DOHH2 (cell line): ENCODE measurements at regions not wholly inside any gene's neighbourhood (a gene's known extent, or its start where the extent isn't known, plus 50 kb on each side); places are given as distances from the start of the nearest gene placed in this dataset.

ENCODE experiments used
- H3F3A ChIP-seq: fragments of 200-600 bp; sonication (generic), shearing (Covaris generic); 2 replicates; pipeline ENCODE4 v1.6.0; 2016; ENCODE audit warnings: antibody characterized with exemption, mild to moderate bottlenecking; ENCODE audit not compliant: control insufficient read depth, insufficient read depth
- H3K27ac ChIP-seq: fragments of 200-600 bp; sonication (generic); 2 replicates; pipeline ENCODE4 v1.5.1; 2014; ENCODE audit warnings: low read depth, mild to moderate bottlenecking, low read length, moderate library complexity
- H3K27me3 ChIP-seq: fragments of 200-600 bp; sonication (generic); 2 replicates; pipeline ENCODE4 v1.6.1; 2014; ENCODE audit warnings: mild to moderate bottlenecking, low read length, mixed read lengths; ENCODE audit not compliant: control insufficient read depth
- H3K36me3 ChIP-seq: fragments of 200-600 bp; sonication (generic); 2 replicates; pipeline ENCODE4 v1.6.1; 2014; ENCODE audit warnings: mild to moderate bottlenecking, low read length, moderate library complexity, mixed read lengths; ENCODE audit not compliant: control insufficient read depth
- H3K4me1 ChIP-seq: fragments of 200-600 bp; sonication (generic); 2 replicates; pipeline ENCODE4 v1.6.1; 2014; ENCODE audit warnings: mild to moderate bottlenecking, low read length, mixed read lengths; ENCODE audit not compliant: control insufficient read depth
- H3K4me2 ChIP-seq: fragments of 200-600 bp; sonication (generic); 2 replicates; pipeline ENCODE4 v1.6.0; 2014; ENCODE audit warnings: mild to moderate bottlenecking, low read length, moderate library complexity
- H3K4me3 ChIP-seq: fragments of 200-600 bp; sonication (generic); 2 replicates; pipeline ENCODE4 v1.5.1; 2014; ENCODE audit warnings: mild to moderate bottlenecking, low read length, mixed read lengths
- H3K79me2 ChIP-seq: fragments of 200-600 bp; sonication (generic); 2 replicates; pipeline ENCODE4 v1.6.1; 2014; ENCODE audit warnings: mild to moderate bottlenecking, low read length, mixed read lengths; ENCODE audit not compliant: control insufficient read depth
- H3K9me2 ChIP-seq: fragments of 200-600 bp; sonication (generic); replicated peaks from 2 replicates; pipeline ENCODE4 v1.6.1; 2014; ENCODE audit warnings: mild to moderate bottlenecking, low read length, mixed read lengths; ENCODE audit not compliant: control insufficient read depth
- H3K9me3 ChIP-seq: fragments of 200-600 bp; sonication (generic); 2 replicates; pipeline ENCODE4 v1.6.1; 2014; ENCODE audit warnings: antibody characterized with exemption, low read length, mixed read lengths; ENCODE audit not compliant: control insufficient read depth, insufficient read depth
- H4K20me1 ChIP-seq: fragments of 200-600 bp; sonication (generic); 2 replicates; pipeline ENCODE4 v1.6.0; 2014; ENCODE audit warnings: low read depth, mild to moderate bottlenecking, antibody characterized with exemption, low read length, moderate library complexity; ENCODE audit not compliant: control insufficient read depth, insufficient read depth
- EZH2phosphoT487 ChIP-seq: fragments of 200-600 bp; sonication (generic); IDR thresholded peaks from 2 replicates; pipeline ENCODE4 v1.6.1; 2017; ENCODE audit warnings: borderline replicate concordance, mild to moderate bottlenecking, antibody characterized with exemption, low read length, moderate library complexity, mixed read lengths
- TF ChIP-seq, protein P1 (sequence below): fragments of 200-600 bp; sonication (generic); IDR thresholded peaks from one replicate; pipeline ENCODE4 v1.5.1; 2014; ENCODE audit warnings: antibody characterized with exemption, mild to moderate bottlenecking, low read depth, low read length; ENCODE audit not compliant: poor library complexity, severe bottlenecking

DNA sequence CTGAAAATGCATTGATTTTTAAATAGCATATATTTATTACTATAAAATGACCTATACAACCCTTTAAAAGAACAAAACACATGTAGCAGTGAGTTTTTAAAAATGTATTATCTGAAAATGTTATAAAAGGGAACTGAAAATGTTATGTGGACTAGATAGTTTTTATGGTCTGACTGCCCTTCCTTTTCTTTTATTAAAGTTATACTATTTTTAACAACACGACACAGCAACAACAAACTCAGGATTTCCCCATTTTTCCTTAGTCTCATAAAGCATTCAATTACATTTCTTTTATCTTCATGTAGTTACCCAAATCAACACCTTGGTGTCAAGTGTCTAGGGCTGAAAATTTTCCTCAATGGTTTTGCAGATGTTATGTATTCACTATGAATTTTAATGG is 132.8 kb upstream of the TMEFF2 start:
- Histone ChIP-seq H3K4me2 (no peak overlapping the region), H3F3A (no peaks in the 10 kb centered on the region), H3K27me3 (no peaks in the 10 kb centered on the region), H3K4me3 (no peak overlapping the region), H3K9me3 (no peaks in the 10 kb centered on the region), H3K79me2 (no peaks in the 10 kb centered on the region), H3K9me2 (no peaks in the 10 kb centered on the region), H4K20me1 (no peaks in the 10 kb centered on the region), H3K4me1 (no peaks in the 10 kb centered on the region), H3K36me3 (no peaks in the 10 kb centered on the region), H3K27ac (no peak overlapping the region)
- TF ChIP-seq, protein P1, sequence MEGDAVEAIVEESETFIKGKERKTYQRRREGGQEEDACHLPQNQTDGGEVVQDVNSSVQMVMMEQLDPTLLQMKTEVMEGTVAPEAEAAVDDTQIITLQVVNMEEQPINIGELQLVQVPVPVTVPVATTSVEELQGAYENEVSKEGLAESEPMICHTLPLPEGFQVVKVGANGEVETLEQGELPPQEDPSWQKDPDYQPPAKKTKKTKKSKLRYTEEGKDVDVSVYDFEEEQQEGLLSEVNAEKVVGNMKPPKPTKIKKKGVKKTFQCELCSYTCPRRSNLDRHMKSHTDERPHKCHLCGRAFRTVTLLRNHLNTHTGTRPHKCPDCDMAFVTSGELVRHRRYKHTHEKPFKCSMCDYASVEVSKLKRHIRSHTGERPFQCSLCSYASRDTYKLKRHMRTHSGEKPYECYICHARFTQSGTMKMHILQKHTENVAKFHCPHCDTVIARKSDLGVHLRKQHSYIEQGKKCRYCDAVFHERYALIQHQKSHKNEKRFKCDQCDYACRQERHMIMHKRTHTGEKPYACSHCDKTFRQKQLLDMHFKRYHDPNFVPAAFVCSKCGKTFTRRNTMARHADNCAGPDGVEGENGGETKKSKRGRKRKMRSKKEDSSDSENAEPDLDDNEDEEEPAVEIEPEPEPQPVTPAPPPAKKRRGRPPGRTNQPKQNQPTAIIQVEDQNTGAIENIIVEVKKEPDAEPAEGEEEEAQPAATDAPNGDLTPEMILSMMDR = no peak
- TF ChIP-seq EZH2phosphoT487 = no peak

DNA sequence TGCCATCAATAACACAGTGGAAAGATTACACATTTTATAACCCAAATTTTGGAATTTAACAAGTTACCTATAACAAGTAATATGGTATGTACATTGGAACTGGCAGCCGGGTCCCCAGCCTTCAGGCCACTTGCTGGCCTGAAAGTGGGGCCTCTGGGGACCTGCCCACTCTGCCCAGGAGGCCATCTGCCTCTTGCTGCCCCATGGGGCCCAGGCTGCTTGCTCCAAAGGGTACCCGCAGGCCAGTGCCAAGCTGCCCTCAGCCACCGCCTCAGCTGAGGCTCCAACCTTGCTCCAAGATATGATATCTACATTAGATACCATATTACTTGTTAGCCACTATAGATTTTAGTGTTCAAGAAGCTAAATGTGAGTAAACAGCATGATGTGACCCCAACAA is 120.8 kb upstream of the TMEFF2 start:
- no peak overlapping the region for H3K27ac ChIP-seq
- H3K9me2 ChIP-seq = no peaks in the 10 kb centered on the region
- no peaks in the 10 kb centered on the region for H3K79me2 ChIP-seq
- no peaks in the 10 kb centered on the region for H3K27me3 ChIP-seq
- H3K4me3 ChIP-seq = no peak overlapping the region
- no peaks in the 10 kb centered on the region for H4K20me1 ChIP-seq
- no peaks in the 10 kb centered on the region for H3K4me1 ChIP-seq
- H3K36me3 ChIP-seq = no peaks in the 10 kb centered on the region
- H3K9me3 ChIP-seq = no peaks in the 10 kb centered on the region
- no peak overlapping the region for H3K4me2 ChIP-seq
- no peaks in the 10 kb centered on the region for H3F3A ChIP-seq
- TF ChIP-seq, protein P1 = no peak
- TF ChIP-seq EZH2phosphoT487 = no peak

DNA sequence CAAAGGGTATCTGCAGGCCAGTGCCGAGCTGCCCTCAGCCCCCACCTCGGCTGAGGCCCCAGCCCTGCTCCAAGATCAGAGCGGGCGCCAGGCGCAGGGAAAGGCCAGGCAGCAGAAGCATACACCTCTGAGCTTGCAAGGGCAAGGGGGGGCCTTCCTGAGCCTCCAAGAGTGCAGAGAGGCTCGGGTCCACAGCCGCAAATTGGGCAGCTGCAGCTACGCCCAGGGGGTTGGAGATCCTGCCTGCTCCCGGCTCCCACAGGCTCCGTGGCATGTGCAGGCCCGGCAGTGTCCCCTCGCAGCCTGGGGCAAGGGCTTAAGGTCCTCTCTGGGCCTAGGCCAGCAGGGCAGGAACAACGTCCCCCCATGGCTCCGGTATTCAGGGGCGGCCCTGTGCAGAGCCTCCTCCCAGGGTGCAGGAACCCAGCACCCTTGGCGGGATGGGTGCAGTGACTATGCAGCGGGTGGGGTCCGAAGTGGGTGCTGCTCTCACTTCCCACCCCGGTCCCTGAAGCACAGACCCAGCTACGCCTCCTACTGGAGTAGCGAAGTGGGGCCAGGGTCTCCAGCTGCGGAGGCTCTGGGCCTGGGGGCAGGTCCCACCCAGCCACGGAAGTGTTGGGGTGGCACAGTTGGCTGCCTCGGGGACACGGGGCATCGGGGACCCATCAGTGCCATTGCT is 120.2 kb upstream of the TMEFF2 start:
- no peak overlapping the region for H3K4me2 ChIP-seq
- H3K9me3 ChIP-seq = no peaks in the 10 kb centered on the region
- no peaks in the 10 kb centered on the region for H3K79me2 ChIP-seq

More for the DNA sequence above, 120.2 kb upstream of the TMEFF2 start:
- H4K20me1 ChIP-seq = no peaks in the 10 kb centered on the region
- no peaks in the 10 kb centered on the region for H3F3A ChIP-seq
- no peaks in the 10 kb centered on the region for H3K9me2 ChIP-seq
- no peaks in the 10 kb centered on the region for H3K36me3 ChIP-seq
- H3K27ac ChIP-seq = no peak overlapping the region
- no peaks in the 10 kb centered on the region for H3K27me3 ChIP-seq
- no peaks in the 10 kb centered on the region for H3K4me1 ChIP-seq
- no peak overlapping the region for H3K4me3 ChIP-seq
- TF ChIP-seq, protein P1 = no peak
- no peak for TF ChIP-seq EZH2phosphoT487
